Esophagus squamous epithelium (tissue), 4 donors: ENCODE measurements at regions not wholly inside any gene's neighbourhood (a gene's known extent, or its start where the extent isn't known, plus 50 kb on each side); places are given as distances from the start of the nearest gene placed in this dataset.

ENCODE experiments used
- POLR2A ChIP-seq, 4 donors: fragments of 450-650 bp; IDR thresholded peaks; one replicate each; pipeline ENCODE4 v1.6.1; 2017; ENCODE audit warnings: antibody characterized with exemption in 4 of 4, mild to moderate bottlenecking in 4 of 4, moderate library complexity in 3 of 4
- TF ChIP-seq, protein P1 (sequence below), 6 experiments: fragments of 450-650 bp in 4 of 6; fragments of 200-600 bp in 2 of 6; sonication (generic) in 2 of 6; IDR thresholded peaks; one replicate each; pipeline ENCODE4 v1.5.1; 2016 to 2019; ENCODE audit warnings: antibody characterized with exemption in 6 of 6, mild to moderate bottlenecking in 4 of 6, moderate library complexity in 4 of 6

DNA sequence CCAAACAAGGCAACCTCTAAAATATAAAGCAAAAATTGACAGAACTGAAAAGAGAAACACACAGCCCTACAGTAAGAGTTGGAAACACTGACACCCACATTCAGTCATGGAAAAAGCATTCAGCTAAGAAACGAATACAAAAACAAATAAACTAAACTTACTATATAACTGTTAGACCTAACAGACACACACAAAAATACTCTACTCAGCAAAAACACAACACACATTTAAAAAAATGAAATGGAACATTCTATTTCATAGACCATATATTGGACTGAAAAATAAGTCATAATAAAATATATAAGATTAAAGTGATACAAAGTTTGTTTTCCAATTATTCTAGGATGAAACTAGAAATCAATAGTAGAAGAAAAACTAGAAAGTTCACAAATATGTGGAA is 488.8 kb upstream of the POU3F4 start:
- TF ChIP-seq, protein P1, sequence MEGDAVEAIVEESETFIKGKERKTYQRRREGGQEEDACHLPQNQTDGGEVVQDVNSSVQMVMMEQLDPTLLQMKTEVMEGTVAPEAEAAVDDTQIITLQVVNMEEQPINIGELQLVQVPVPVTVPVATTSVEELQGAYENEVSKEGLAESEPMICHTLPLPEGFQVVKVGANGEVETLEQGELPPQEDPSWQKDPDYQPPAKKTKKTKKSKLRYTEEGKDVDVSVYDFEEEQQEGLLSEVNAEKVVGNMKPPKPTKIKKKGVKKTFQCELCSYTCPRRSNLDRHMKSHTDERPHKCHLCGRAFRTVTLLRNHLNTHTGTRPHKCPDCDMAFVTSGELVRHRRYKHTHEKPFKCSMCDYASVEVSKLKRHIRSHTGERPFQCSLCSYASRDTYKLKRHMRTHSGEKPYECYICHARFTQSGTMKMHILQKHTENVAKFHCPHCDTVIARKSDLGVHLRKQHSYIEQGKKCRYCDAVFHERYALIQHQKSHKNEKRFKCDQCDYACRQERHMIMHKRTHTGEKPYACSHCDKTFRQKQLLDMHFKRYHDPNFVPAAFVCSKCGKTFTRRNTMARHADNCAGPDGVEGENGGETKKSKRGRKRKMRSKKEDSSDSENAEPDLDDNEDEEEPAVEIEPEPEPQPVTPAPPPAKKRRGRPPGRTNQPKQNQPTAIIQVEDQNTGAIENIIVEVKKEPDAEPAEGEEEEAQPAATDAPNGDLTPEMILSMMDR (IDR thresholded peaks at IDR 0.05), result no peak
- TF ChIP-seq POLR2A (IDR thresholded peaks at IDR 0.05), result no peak
